ENCODE measurements at regions not wholly inside any gene's neighbourhood (a gene's known extent, or its start where the extent isn't known, plus 50 kb on each side); places are given as distances from the start of the nearest gene placed in this dataset.

DNA sequence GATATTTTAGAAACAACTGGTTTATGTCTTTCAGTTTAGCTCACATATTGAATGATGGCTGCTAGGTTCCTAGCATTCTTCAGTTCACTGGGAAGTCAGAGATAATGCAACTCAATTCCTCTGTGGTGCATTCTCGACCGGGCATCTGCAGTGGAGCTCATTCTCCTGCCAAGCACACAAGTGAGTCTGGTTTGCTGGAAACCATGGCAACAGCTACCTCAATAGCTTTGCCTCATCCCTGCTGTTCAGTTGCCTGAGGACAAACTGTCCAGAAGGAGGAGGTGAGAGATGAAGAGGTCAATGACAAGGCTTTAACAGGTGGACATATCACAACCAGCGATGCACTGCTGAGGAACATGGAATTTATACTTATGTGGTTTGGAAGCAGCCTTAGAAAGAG is 816.9 kb downstream of the AACS start:
- H2AFZ ChIP-seq (ENCODE audit: control insufficient read depth, low read depth, low read length), result no peak overlapping the region
- no peak overlapping the region for H3K9ac ChIP-seq (ENCODE audit: control insufficient read depth, insufficient read depth, low read length)
- intact Hi-C loops (cut with micrococcal nuclease; ENCODE audit: unreplicated experiment) (no loop called here), in situ Hi-C loops (cut with MboI) (no loop called here)
- 0% methylated on average over 3 of the region's 3 CpGs for WGBS (ENCODE audit: insufficient coverage, insufficient replicate concordance, low lambda C conversion rate, missing lambda C conversion rate)
- CTCF ChIA-PET, result no interaction called here
- H3K79me2 ChIP-seq (ENCODE audit: control insufficient read depth, insufficient read depth, low read length), result no peaks in the 10 kb centered on the region
- no peak overlapping the region for H3K4me2 ChIP-seq (ENCODE audit: control insufficient read depth, insufficient read depth)
- H3K9me3 ChIP-seq (replicated peaks; ENCODE audit: control insufficient read depth, insufficient read depth, low read length), result no peaks in the 10 kb centered on the region
- no peaks in the 10 kb centered on the region for H3K4me1 ChIP-seq (ENCODE audit: control insufficient read depth, insufficient read depth, low read length)
- no peaks in the 10 kb centered on the region for H3K36me3 ChIP-seq (ENCODE audit: control insufficient read depth in 2 of 2, insufficient read depth in 2 of 2, low read length in 1 of 2)
- BruUV-seq (replicated peaks), result no TSS peak
- no peak overlapping the region for H3K4me3 ChIP-seq
- DNase-seq (ENCODE audit: low read depth, low spot score), result no peak
- no peak for TF ChIP-seq POLR2A (IDR thresholded peaks at IDR 0.05; ENCODE audit: low read depth, low read length)
- TF ChIP-seq, protein P1, sequence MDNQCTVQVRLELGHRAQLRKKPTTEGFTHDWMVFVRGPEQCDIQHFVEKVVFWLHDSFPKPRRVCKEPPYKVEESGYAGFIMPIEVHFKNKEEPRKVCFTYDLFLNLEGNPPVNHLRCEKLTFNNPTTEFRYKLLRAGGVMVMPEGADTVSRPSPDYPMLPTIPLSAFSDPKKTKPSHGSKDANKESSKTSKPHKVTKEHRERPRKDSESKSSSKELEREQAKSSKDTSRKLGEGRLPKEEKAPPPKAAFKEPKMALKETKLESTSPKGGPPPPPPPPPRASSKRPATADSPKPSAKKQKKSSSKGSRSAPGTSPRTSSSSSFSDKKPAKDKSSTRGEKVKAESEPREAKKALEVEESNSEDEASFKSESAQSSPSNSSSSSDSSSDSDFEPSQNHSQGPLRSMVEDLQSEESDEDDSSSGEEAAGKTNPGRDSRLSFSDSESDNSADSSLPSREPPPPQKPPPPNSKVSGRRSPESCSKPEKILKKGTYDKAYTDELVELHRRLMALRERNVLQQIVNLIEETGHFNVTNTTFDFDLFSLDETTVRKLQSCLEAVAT (IDR thresholded peaks at IDR 0.05), result no peak
- TF ChIP-seq GABPA (IDR thresholded peaks at IDR 0.05; ENCODE audit: low read depth), result no peak
- no peak for TF ChIP-seq ATF7 (IDR thresholded peaks at IDR 0.05; ENCODE audit: low read depth)
- no peak for TF ChIP-seq RUNX3 (IDR thresholded peaks at IDR 0.05; ENCODE audit: low read length)
- no peak for TF ChIP-seq ATF2 (IDR thresholded peaks at IDR 0.05; ENCODE audit: low read length)
- no peak for TF ChIP-seq DPF2 (IDR thresholded peaks at IDR 0.05)
- TF ChIP-seq BHLHE40 (IDR thresholded peaks at IDR 0.05; ENCODE audit: borderline replicate concordance in 1 of 2, low read depth in 2 of 2, low read length in 1 of 2), result no peak
- no peak for TF ChIP-seq ZSCAN29 (IDR thresholded peaks at IDR 0.05)
- TF ChIP-seq TCF3 (IDR thresholded peaks at IDR 0.05; ENCODE audit: borderline replicate concordance, insufficient read depth, low read depth, low read length), result no peak
- no peak for TF ChIP-seq STAT3 (IDR thresholded peaks at IDR 0.05; ENCODE audit: low read depth, low read length)
- no peak for TF ChIP-seq POU2F2 (IDR thresholded peaks at IDR 0.05; ENCODE audit: borderline replicate concordance, low read depth, low read length)
- TF ChIP-seq RAD21 (IDR thresholded peaks at IDR 0.05; ENCODE audit: insufficient read depth, low read depth, low read length), result no peak
- no peak for TF ChIP-seq ZBTB40 (IDR thresholded peaks at IDR 0.05; ENCODE audit: borderline replicate concordance)
- TF ChIP-seq NFYA (IDR thresholded peaks at IDR 0.05; ENCODE audit: borderline replicate concordance, low read depth, low read length), result no peak
- TF ChIP-seq ZNF217 (IDR thresholded peaks at IDR 0.05), result no peak
- no peak for TF ChIP-seq CHD1 (IDR thresholded peaks at IDR 0.05; ENCODE audit: low read depth, low read length)
- TF ChIP-seq NR2C1 (IDR thresholded peaks at IDR 0.05), result no peak
- no peak for TF ChIP-seq MAX (IDR thresholded peaks at IDR 0.05; ENCODE audit: low read depth, low read length)
- TF ChIP-seq TAF1 (IDR thresholded peaks at IDR 0.05; ENCODE audit: borderline replicate concordance, low read depth, low read length), result no peak
- SMC1A ChIA-PET (ENCODE audit: uncharacterized antibody, unreplicated experiment), result no interaction called here
- no peaks in the 10 kb centered on the region for H4K20me1 ChIP-seq (ENCODE audit: control insufficient read depth, insufficient read depth)
- FAIRE-seq, result no peak
- no peaks in the 10 kb centered on the region for H3K27me3 ChIP-seq (replicated peaks in 1 of 2; ENCODE audit: control insufficient read depth in 2 of 2, insufficient read depth in 2 of 2, low read length in 1 of 2)
- H3K27ac ChIP-seq (ENCODE audit: control insufficient read depth, insufficient read depth), result no peak overlapping the region
- RAD21 ChIA-PET (ENCODE audit: unreplicated experiment), result no interaction called here
- ATAC-seq, result no peak
- POLR2A ChIA-PET, result no interaction called here
